Effector memory CD8-positive, alpha-beta T cell (primary cell): ENCODE measurements at regions not wholly inside any gene's neighbourhood (a gene's known extent, or its start where the extent isn't known, plus 50 kb on each side); places are given as distances from the start of the nearest gene placed in this dataset.

ENCODE experiments used
- ATAC-seq: fragments of 150-1000 bp; cut with Tn5 transposase; replicated peaks from 2 replicates; pipeline ENCODE4 v1.10.0; 2021; ENCODE audit warnings: mild to moderate bottlenecking, moderate library complexity
- DNase-seq, 3 experiments: peaks; one replicate each; pipeline ENCODE4 v3.0.0; 2021
- H3K27ac Mint-ChIP-seq, 2 donors: one replicate each; pipeline ENCODE4 v1.8.0; 2022; ENCODE audit warnings: mild to moderate bottlenecking in 2 of 2, mixed read lengths in 2 of 2, moderate library complexity in 2 of 2
- H3K27me3 Mint-ChIP-seq, 2 donors: one replicate each; pipeline ENCODE4 v1.8.0; 2022; ENCODE audit warnings: mixed read lengths in 2 of 2
- H3K36me3 Mint-ChIP-seq: one replicate; pipeline ENCODE4 v1.8.0; 2022; ENCODE audit warnings: mild to moderate bottlenecking, moderate library complexity, mixed read lengths; ENCODE audit not compliant: insufficient read depth
- H3K4me1 Mint-ChIP-seq, 2 donors: one replicate each; pipeline ENCODE4 v1.8.0; 2022; ENCODE audit warnings: low read depth in 2 of 2, mixed read lengths in 2 of 2
- H3K4me3 Mint-ChIP-seq, 2 donors: one replicate each; pipeline ENCODE4 v1.8.0; 2022; ENCODE audit warnings: mild to moderate bottlenecking in 2 of 2, mixed read lengths in 2 of 2, moderate library complexity in 2 of 2
- H3K9me3 Mint-ChIP-seq, 2 donors: one replicate each; pipeline ENCODE4 v1.8.0; 2022; ENCODE audit warnings: mixed read lengths in 2 of 2

DNA sequence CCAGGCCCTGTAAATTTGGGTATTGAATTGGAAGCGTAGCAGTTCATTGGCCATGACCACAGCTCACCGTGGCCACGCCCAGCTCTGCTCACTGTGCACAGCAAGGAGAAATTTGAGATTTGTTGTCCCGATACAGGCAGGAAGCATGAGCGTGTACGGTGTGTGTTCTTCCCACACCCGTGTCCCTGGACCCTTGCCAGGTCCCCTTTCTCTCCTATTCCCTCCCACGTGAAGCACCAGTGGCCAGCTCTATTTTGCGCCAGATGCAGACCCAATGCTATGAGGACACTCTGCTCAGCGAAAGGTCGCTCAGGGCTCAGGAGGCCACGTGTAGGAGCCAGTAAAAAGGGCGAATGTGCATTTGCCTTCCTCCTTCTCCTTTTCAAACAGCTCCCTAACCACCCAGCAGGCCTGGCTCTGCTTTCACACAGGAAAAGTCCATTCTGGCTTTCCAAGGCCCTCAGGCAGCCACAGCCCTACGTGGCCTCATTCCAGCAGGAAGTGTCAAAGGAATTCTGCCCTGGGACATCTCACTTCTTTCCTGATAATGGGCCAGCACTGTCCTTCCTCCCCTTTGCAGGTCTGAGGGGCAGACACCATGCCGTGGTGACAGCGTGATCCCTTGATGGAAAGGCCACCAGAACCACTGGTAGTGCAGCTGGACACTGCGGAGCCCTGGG is 499.2 kb upstream of the CDH4 start:
- H3K4me3 Mint-ChIP-seq, result no peak overlapping the region
- H3K4me1 Mint-ChIP-seq, result no peaks in the 10 kb centered on the region
- H3K36me3 Mint-ChIP-seq, result no peaks in the 10 kb centered on the region
- ATAC-seq (no peak), DNase-seq (no peak)
- H3K27ac Mint-ChIP-seq, result no peak overlapping the region
- H3K27me3 Mint-ChIP-seq, result peaks cover 5 to 16% of the 10 kb centered on the region in 2 donors
- no peaks in the 10 kb centered on the region for H3K9me3 Mint-ChIP-seq

DNA sequence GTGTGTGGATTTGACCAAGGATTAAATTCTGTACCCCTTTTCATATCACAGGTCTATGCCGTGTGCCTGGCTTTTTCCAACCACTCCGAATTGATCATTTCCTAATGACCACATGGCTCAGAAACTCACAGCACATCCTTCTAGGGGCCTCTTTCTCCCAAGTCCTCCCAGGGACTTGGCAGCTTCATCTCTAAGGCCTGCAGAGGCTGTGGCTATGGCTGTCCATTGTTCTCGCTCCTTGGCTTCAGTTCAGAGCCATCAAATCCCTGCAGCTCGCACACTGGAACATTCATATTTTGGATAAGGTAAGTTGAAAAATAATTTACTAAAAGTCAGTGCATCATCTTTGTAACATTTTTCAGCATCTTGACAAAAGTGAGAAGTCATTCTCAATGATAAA is 497.2 kb upstream of the CDH4 start:
- Mint-ChIP-seq H3K27me3 (peaks cover 10 to 12% of the 10 kb centered on the region in 2 donors), H3K4me1 (no peaks in the 10 kb centered on the region), H3K36me3 (no peaks in the 10 kb centered on the region), H3K9me3 (no peaks in the 10 kb centered on the region), H3K27ac (no peak overlapping the region), H3K4me3 (no peak overlapping the region)
- no peak for DNase-seq
- ATAC-seq, result no peak

DNA sequence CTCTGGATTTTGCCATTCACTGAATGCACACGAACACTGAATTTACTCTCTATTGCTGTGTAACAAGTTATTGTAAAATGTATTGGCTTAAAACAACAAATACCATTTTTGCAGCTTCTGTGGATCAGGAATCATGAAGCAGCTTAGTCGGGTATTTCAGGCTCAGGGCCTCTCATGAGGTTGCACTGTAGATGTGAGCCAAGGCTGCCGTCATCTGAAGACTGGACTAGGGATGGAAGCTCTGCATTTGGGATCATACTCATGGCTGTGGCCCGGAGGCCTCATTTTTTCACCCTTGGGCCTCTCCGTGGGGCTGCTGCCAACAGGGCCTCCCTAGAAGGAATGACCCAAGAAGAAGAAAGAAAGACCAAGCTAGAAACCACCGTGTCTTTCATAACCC is 492.4 kb upstream of the CDH4 start:
- Mint-ChIP-seq H3K4me1 (no peaks in the 10 kb centered on the region), H3K27ac (no peak overlapping the region), H3K36me3 (no peaks in the 10 kb centered on the region), H3K9me3 (no peaks in the 10 kb centered on the region), H3K4me3 (no peak overlapping the region), H3K27me3 (peaks cover 10 to 12% of the 10 kb centered on the region in 2 donors)
- no peak for DNase-seq
- no peak for ATAC-seq

GRCh38 chr20:60760256-60761000 is 491.6 kb upstream of the CDH4 start:
- no peak for DNase-seq
- peaks cover 10 to 12% of the 10 kb centered on the region in 2 donors for H3K27me3 Mint-ChIP-seq
- no peak overlapping the region for H3K27ac Mint-ChIP-seq
- no peaks in the 10 kb centered on the region for H3K9me3 Mint-ChIP-seq
- H3K4me1 Mint-ChIP-seq, result no peaks in the 10 kb centered on the region
- H3K36me3 Mint-ChIP-seq, result no peaks in the 10 kb centered on the region
- ATAC-seq, result no peak
- no peak overlapping the region for H3K4me3 Mint-ChIP-seq

GRCh38 chr20:60761056-60761455 is 491.0 kb upstream of the CDH4 start:
- H3K36me3 Mint-ChIP-seq, result no peaks in the 10 kb centered on the region
- H3K27me3 Mint-ChIP-seq, result peaks cover 10 to 12% of the 10 kb centered on the region in 2 donors
- no peak overlapping the region for H3K4me3 Mint-ChIP-seq
- ATAC-seq (no peak), DNase-seq (no peak)
- H3K4me1 Mint-ChIP-seq, result no peaks in the 10 kb centered on the region
- no peaks in the 10 kb centered on the region for H3K9me3 Mint-ChIP-seq
- H3K27ac Mint-ChIP-seq, result no peak overlapping the region

GRCh38 chr20:60762386-60762785 is 489.7 kb upstream of the CDH4 start:
- H3K36me3 Mint-ChIP-seq, result no peaks in the 10 kb centered on the region
- no peaks in the 10 kb centered on the region for H3K4me1 Mint-ChIP-seq
- no peaks in the 10 kb centered on the region for H3K9me3 Mint-ChIP-seq
- DNase-seq, result no peak
- no peak overlapping the region for H3K27ac Mint-ChIP-seq
- no peak for ATAC-seq
- H3K4me3 Mint-ChIP-seq, result no peak overlapping the region
- H3K27me3 Mint-ChIP-seq, result peaks cover 9 to 12% of the 10 kb centered on the region in 2 donors

DNA sequence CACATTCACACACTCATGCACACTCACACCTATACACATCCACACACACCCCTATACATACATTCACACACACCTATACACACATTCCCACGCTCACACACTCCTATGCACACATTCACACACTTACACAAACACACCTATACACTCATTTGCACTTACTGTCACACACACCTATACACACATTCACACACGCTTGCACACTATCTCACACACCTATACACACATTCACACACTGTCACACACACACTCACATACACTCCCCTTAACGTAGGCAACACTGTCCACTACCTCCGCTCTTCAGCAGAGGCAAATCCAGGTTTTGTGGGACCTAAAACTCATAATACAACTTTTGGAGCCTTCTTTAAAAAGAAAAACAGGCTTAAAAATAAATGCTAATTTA is 487.7 kb upstream of the CDH4 start:
- no peak overlapping the region for H3K27ac Mint-ChIP-seq
- no peak overlapping the region for H3K4me3 Mint-ChIP-seq
- no peak for DNase-seq
- no peaks in the 10 kb centered on the region for H3K9me3 Mint-ChIP-seq
- no peaks in the 10 kb centered on the region for H3K4me1 Mint-ChIP-seq
- no peaks in the 10 kb centered on the region for H3K36me3 Mint-ChIP-seq
- ATAC-seq, result no peak
- peaks cover 0 to 11% of the 10 kb centered on the region in 2 donors for H3K27me3 Mint-ChIP-seq

DNA sequence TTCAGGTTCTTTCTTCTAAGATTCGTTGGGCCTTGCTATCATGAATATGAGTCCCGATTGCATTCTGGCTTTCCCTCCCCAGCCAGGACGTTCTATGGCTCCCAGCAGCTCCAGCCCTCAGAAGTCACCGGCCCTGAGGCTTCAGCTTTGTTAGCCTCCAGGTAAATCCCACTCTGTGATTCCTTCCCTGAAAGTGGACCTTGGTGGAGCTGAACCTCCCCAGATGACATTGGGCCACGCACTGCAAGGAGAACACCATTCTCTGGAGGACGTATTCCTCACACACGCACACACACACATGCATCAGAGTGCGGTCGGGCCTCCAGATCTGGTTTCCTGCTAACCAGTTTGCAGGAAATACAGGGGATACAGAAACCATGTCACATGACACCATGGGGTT is 487.3 kb upstream of the CDH4 start:
- DNase-seq (no peak), ATAC-seq (no peak)
- Mint-ChIP-seq H3K27ac (no peak overlapping the region), H3K27me3 (peaks cover 0 to 16% of the 10 kb centered on the region in 2 donors), H3K4me1 (no peaks in the 10 kb centered on the region), H3K9me3 (no peaks in the 10 kb centered on the region), H3K36me3 (no peaks in the 10 kb centered on the region), H3K4me3 (no peak overlapping the region)

DNA sequence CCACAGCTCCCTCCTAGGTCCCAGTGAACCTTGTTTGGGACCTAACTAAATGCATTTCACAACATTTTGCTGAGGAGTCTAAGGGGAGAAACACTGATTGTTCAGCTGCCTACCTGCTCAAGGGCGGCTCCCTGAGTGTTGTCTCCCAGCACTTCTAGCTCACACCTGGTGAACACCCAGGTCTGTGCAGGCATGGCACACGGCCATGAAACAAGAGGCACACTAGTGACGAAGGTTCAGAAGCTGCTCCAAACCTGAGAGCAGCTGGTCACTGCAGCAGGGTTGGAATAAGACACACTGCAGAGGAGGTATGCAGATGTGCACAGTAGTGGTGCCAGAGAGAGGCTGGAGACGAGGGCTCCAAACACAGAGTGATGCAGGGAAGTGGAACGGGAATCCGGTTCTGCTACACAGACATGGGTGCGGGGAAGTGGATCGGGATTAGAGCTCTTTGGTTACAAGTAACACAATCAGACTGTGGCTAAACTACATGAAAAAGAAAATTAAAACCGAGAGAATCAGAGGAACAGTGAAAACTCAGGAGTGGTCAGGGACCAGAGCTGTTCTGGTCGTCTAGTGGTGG is 486.1 kb upstream of the CDH4 start:
- Mint-ChIP-seq H3K36me3 (no peaks in the 10 kb centered on the region), H3K4me1 (no peaks in the 10 kb centered on the region), H3K27ac (no peak overlapping the region), H3K4me3 (no peak overlapping the region), H3K9me3 (no peaks in the 10 kb centered on the region), H3K27me3 (peaks cover 0 to 22% of the 10 kb centered on the region in 2 donors)
- DNase-seq (no peak), ATAC-seq (no peak)

GRCh38 chr20:60768216-60768615 is 483.8 kb upstream of the CDH4 start:
- ATAC-seq, result no peak
- Mint-ChIP-seq H3K4me1 (no peaks in the 10 kb centered on the region), H3K27me3 (peaks cover 0 to 22% of the 10 kb centered on the region in 2 donors), H3K36me3 (no peaks in the 10 kb centered on the region), H3K9me3 (no peaks in the 10 kb centered on the region), H3K4me3 (no peak overlapping the region), H3K27ac (no peak overlapping the region)
- no peak for DNase-seq

DNA sequence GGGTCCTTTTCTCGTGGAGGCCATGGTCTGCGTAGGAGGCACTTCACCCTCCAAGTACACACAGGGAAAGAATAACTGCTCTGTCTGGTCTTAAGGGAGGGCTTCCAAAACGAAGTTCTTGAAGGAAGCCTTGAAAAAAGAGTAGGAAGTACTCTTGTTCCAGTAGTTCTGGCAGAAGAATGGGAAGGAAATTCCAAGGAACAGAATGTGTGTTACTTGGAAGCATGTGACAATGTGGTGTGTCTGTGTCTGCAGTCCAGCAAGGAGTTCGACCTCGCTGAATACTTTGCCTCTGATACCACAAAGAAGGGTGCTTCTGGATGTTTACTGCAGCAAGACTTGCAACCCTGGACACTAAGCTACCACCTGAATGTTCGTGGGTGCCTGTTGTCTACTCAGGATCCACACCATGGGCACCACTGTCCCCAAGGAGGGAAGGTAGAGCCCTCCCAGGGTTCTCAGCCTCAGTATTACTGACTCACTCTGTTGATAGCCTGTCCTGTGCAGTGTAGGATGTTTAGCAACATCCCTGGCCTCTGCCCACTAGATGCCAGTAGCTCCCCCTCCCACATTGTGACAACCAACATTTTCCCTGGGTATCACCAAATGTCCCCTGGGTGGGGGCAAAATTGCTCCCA is 471.6 kb upstream of the CDH4 start:
- Mint-ChIP-seq H3K36me3 (no peaks in the 10 kb centered on the region), H3K4me3 (no peak overlapping the region), H3K27me3 (peaks cover 0 to 22% of the 10 kb centered on the region in 2 donors), H3K9me3 (peaks cover 2 to 6% of the 10 kb centered on the region in 2 donors), H3K27ac (no peak overlapping the region), H3K4me1 (no peaks in the 10 kb centered on the region)
- no peak for ATAC-seq
- no peak for DNase-seq

DNA sequence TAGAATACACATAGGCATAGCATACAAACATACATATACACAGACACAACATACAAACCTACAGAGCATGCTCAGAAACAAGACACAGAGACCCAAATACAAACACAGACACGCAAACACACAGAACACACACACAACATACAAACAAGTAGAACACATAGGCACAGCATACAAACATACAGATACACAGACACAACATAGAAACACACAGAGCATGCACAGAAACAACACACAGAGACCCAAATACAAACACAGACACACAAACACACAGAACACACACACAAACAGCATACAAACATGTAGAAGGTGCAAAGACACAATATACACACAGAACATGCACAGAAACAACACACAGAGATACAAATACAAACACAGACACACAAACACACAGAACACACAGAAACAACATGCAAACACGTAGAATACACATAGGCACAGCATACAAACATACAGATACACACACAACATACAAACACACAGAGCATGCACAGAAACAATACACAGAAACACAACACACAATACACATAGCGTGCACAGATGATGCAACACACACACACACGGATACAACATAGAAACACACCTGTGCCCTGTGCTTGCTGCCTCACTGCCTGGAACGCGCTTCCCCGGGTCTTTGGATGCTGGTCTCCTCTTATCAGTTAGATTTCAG is 469.0 kb upstream of the CDH4 start:
- H3K4me1 Mint-ChIP-seq, result no peaks in the 10 kb centered on the region
- H3K36me3 Mint-ChIP-seq, result no peaks in the 10 kb centered on the region
- no peak for ATAC-seq
- H3K9me3 Mint-ChIP-seq, result peaks cover under 1 to 2% of the 10 kb centered on the region in 2 donors
- no peak overlapping the region for H3K4me3 Mint-ChIP-seq
- no peak overlapping the region for H3K27ac Mint-ChIP-seq
- H3K27me3 Mint-ChIP-seq, result peaks cover 0 to 2% of the 10 kb centered on the region in 2 donors
- no peak for DNase-seq

- no peak overlapping the region for H3K27ac Mint-ChIP-seq
- no peak overlapping the region for H3K4me3 Mint-ChIP-seq
- peaks cover 0 to 9% of the 10 kb centered on the region in 2 donors for H3K27me3 Mint-ChIP-seq
- DNase-seq (no peak), ATAC-seq (no peak)
- H3K36me3 Mint-ChIP-seq, result no peaks in the 10 kb centered on the region
- H3K4me1 Mint-ChIP-seq, result no peaks in the 10 kb centered on the region
- H3K9me3 Mint-ChIP-seq, result peaks cover 0 to 2% of the 10 kb centered on the region in 2 donors
Measured at GRCh38 chr20:60785301-60785700, 466.8 kb upstream of the CDH4 start.
